Stomach (tissue), 8 donors: ENCODE measurements at regions not wholly inside any gene's neighbourhood (a gene's known extent, or its start where the extent isn't known, plus 50 kb on each side); places are given as distances from the start of the nearest gene placed in this dataset.

Experiments used
- DNase-seq, 2 donors: peaks; one replicate each; pipeline versions ENCODE4 v3.0.0 to v3.0.0-alpha.2; 2013 to 2019
- H3K27ac ChIP-seq, 5 donors: fragments of 200-600 bp in 4 of 5; sonication (generic) in 4 of 5; one replicate each; pipeline ENCODE4 v1.5.1; 2013 to 2019; ENCODE audit warnings: mild to moderate bottlenecking in 1 of 5, moderate library complexity in 1 of 5
- H3K27me3 ChIP-seq, 3 donors: fragments of 200-600 bp; sonication (generic); one replicate each; pipeline ENCODE4 v1.5.1; 2017 to 2019; ENCODE audit warnings: mixed run types in 1 of 3
- H3K36me3 ChIP-seq, 4 donors: fragments of 200-600 bp; sonication (generic); 1 replicate in 3 of 4; 2 replicates in 1 of 4; pipeline ENCODE4 v1.5.1; 2016 to 2019
- H3K4me1 ChIP-seq, 4 donors: fragments of 200-600 bp; sonication (generic); one replicate each; pipeline ENCODE4 v1.5.1; 2016 to 2019
- H3K4me3 ChIP-seq, 4 donors: fragments of 200-600 bp; sonication (generic) in 3 of 4; one replicate each; pipeline ENCODE4 v1.5.1; 2016 to 2019; ENCODE audit warnings: mild to moderate bottlenecking in 1 of 4
- H3K9me3 ChIP-seq, 4 donors: fragments of 200-600 bp; sonication (generic); one replicate each; pipeline ENCODE4 v1.5.1; 2016 to 2019
- EP300 ChIP-seq: sonication (generic); formaldehyde crosslinking; IDR thresholded peaks from one replicate; pipeline ENCODE4 v1.6.1; 2017; ENCODE audit warnings: antibody characterized with exemption
- POLR2A ChIP-seq, 4 donors: fragments of 450-650 bp; IDR thresholded peaks; one replicate each; pipeline ENCODE4 v1.6.1; 2016; ENCODE audit warnings: antibody characterized with exemption in 4 of 4, control low read depth in 2 of 4, mild to moderate bottlenecking in 1 of 4, moderate library complexity in 1 of 4
- POLR2AphosphoS5 ChIP-seq, 3 donors: sonication (generic); formaldehyde crosslinking; IDR thresholded peaks; one replicate each; pipeline ENCODE4 v1.6.1; 2016; ENCODE audit warnings: antibody characterized with exemption in 3 of 3
- WGBS, 5 donors: extraction: QIAGEN DNeasy Blood & Tissue Kit in 3 of 5; methylation state at CpG; one replicate each; pipeline versions ENCODE4 v1.1.5 to v1.1.7; 2013 to 2018; 5-methylcytosine and 5-hydroxymethylcytosine counted together
- intact Hi-C: fragments of 100-400 bp; cut with DNase I; formaldehyde crosslinking; loops from one replicate; pipeline ENCODE4 v1.15.1; 2023; ENCODE audit warnings: low total_unique reads
- TF ChIP-seq, protein P1 (sequence below), 7 experiments: fragments of 450-650 bp in 4 of 7; fragments of 200-600 bp in 3 of 7; sonication (generic) in 3 of 7; IDR thresholded peaks; one replicate each; pipeline ENCODE4 v1.5.1; 2016 to 2019; ENCODE audit warnings: antibody characterized with exemption in 7 of 7, control low read depth in 2 of 7, mild to moderate bottlenecking in 1 of 7
- donor health status: healthy with polysubstance abuse.
- donor health status: Bipolar disorder and iron deficiency.
- donor health status: healthy.

DNA sequence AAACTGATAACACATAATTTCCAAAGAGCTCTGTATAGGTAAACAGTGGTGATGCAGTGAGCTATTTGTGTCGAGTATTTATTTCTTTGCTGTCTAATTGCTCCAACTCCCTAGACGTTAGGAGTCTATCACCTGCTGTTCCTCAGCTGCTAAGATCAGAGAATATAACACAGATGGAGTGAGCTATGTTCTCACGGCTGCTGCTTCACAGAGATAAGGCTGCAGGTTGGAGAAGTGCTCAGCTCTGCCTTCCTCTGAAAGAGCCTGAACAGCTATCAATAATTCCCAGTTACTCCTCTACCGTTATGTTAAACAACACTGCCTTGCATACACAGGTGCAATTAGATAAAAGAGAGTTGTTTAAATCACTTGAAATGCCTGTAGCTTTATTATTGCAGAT is 103.2 kb upstream of the MDGA2 start:
- intact Hi-C loops = no loop called here
- Histone ChIP-seq H3K36me3 (no peaks in the 10 kb centered on the region), H3K4me1 (no peaks in the 10 kb centered on the region), H3K27me3 (no peaks in the 10 kb centered on the region), H3K4me3 (no peak overlapping the region), H3K9me3 (peaks cover 0 to 5% (median 0%) of the 10 kb centered on the region in 4 donors), H3K27ac (no peak overlapping the region)
- DNase-seq = no peak
- WGBS, 5 donors = 12 to 21% (median 18%) methylated on average over 4 of the region's 4 CpGs
- TF ChIP-seq EP300 (no peak), POLR2AphosphoS5 (IDR thresholded peaks at IDR 0.05) (no peak), POLR2A (IDR thresholded peaks at IDR 0.05) (no peak)
- TF ChIP-seq, protein P1, sequence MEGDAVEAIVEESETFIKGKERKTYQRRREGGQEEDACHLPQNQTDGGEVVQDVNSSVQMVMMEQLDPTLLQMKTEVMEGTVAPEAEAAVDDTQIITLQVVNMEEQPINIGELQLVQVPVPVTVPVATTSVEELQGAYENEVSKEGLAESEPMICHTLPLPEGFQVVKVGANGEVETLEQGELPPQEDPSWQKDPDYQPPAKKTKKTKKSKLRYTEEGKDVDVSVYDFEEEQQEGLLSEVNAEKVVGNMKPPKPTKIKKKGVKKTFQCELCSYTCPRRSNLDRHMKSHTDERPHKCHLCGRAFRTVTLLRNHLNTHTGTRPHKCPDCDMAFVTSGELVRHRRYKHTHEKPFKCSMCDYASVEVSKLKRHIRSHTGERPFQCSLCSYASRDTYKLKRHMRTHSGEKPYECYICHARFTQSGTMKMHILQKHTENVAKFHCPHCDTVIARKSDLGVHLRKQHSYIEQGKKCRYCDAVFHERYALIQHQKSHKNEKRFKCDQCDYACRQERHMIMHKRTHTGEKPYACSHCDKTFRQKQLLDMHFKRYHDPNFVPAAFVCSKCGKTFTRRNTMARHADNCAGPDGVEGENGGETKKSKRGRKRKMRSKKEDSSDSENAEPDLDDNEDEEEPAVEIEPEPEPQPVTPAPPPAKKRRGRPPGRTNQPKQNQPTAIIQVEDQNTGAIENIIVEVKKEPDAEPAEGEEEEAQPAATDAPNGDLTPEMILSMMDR (IDR thresholded peaks at IDR 0.05) = no peak

DNA sequence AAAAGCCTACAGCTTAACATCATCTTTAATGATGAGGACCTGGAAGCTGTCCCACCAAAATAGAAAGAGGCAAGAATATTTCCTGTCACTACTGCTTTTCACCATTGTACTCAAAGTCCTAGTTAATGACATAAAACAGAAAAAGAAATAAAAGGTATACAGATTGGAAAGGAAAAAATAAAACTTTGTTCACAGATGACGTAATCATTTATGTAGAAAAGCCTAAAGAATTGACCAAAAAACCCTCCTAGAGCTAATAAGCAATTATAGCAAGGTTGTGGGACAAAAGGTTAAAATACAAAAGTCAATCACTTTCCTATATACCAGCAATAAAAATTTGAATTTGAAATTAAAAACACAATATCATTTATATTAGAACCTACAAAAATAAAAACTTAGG is 97.2 kb upstream of the MDGA2 start:
- no peaks in the 10 kb centered on the region for H3K36me3 ChIP-seq
- H3K27me3 ChIP-seq = no peaks in the 10 kb centered on the region
- H3K4me3 ChIP-seq = no peak overlapping the region
- 63 to 84% (median 80%) methylated on average over 1 of the region's 1 CpG for WGBS, 5 donors
- H3K4me1 ChIP-seq = no peaks in the 10 kb centered on the region
- TF ChIP-seq POLR2A (IDR thresholded peaks at IDR 0.05) (no peak), POLR2AphosphoS5 (IDR thresholded peaks at IDR 0.05) (no peak), EP300 (no peak)
- TF ChIP-seq, protein P1 (IDR thresholded peaks at IDR 0.05) = no peak
- H3K27ac ChIP-seq = no peak overlapping the region
- no peaks in the 10 kb centered on the region for H3K9me3 ChIP-seq
- no peak for DNase-seq
- intact Hi-C loops = no loop called here

- Histone ChIP-seq H3K36me3 (no peaks in the 10 kb centered on the region), H3K27me3 (no peaks in the 10 kb centered on the region), H3K9me3 (peaks cover 0 to 11% (median 0%) of the 10 kb centered on the region in 4 donors), H3K27ac (no peak overlapping the region), H3K4me3 (no peak overlapping the region), H3K4me1 (no peaks in the 10 kb centered on the region)
- intact Hi-C loops = no loop called here
- no peak for DNase-seq
- 58 to 86% (median 76%) methylated on average over 2 of the region's 2 CpGs for WGBS, 5 donors
- no peak for TF ChIP-seq POLR2A (IDR thresholded peaks at IDR 0.05)
- TF ChIP-seq EP300 = no peak
- TF ChIP-seq, protein P1 (IDR thresholded peaks at IDR 0.05) = no peak
- TF ChIP-seq POLR2AphosphoS5 (IDR thresholded peaks at IDR 0.05) = no peak
Measured at GRCh38 chr14:47763188-47763854, 87.9 kb upstream of the MDGA2 start.

- H3K27ac ChIP-seq = no peak overlapping the region
- DNase-seq = no peak
- intact Hi-C loops = no loop called here
- no peak overlapping the region for H3K4me3 ChIP-seq
- WGBS, 5 donors = 74 to 93% (median 80%) methylated on average over 1 of the region's 1 CpG
- H3K36me3 ChIP-seq = no peaks in the 10 kb centered on the region
- TF ChIP-seq, protein P1 (IDR thresholded peaks at IDR 0.05) = no peak
- TF ChIP-seq POLR2A (IDR thresholded peaks at IDR 0.05) (no peak), POLR2AphosphoS5 (IDR thresholded peaks at IDR 0.05) (no peak)
- no peaks in the 10 kb centered on the region for H3K9me3 ChIP-seq
- no peaks in the 10 kb centered on the region for H3K27me3 ChIP-seq
- no peaks in the 10 kb centered on the region for H3K4me1 ChIP-seq
Measured at GRCh38 chr14:47746986-47747385, 71.6 kb upstream of the MDGA2 start.
